GM19043 (cell line): ENCODE measurements at regions not wholly inside any gene's neighbourhood (a gene's known extent, or its start where the extent isn't known, plus 50 kb on each side); places are given as distances from the start of the nearest gene placed in this dataset.
"Not testable (repeated sequence)": the region's sequence is repeated elsewhere in the genome, so short reads cannot be mapped to it uniquely, and the experiment has no call there.

Experiments
- ATAC-seq: cut with Tn5 transposase; IDR thresholded peaks from one replicate; pipeline ENCODE4 v1.9.1; 2021; ENCODE audit warnings: low read depth; ENCODE audit not compliant: unreplicated experiment

DNA sequence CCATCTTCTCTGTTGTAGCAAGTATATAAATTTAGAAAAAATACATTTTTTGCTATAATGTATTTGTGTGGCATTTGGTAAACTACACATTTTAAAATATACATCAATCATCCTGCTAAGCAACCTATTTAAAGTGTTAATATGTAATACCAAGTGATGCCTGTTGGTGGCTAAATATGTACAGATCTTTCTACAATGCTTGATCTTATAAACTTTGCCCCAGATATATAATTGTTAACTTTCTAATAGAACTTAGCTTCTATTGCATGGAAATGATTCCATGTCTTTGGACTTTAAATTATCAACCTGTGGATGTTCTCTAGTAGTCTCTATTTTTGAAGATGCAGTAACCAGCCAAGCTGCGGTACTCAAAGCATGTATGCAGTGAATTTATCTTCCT lies 1260.4 kb upstream of the RAG2 start:
- no peak for ATAC-seq

DNA sequence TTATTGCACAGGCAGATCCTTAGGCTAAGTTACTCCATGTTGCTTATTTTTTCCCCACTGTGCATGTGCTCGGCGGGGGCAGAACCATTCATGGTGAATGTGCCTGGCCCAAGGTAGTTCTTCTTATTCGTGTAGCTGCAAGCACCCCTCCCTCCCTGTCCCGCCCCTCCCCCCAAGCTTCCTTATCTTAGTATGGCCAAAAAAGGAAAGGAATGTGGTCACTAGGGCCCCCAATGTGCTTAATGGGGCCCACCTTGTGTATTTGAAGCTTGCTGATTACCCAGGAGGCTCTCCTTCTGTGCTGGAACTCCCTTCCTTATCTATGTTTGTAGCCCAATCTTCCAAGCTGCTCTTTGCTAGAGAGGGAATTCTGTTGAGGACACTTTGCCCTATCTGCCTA lies 1259.7 kb upstream of the RAG2 start:
- ATAC-seq, result no peak

DNA sequence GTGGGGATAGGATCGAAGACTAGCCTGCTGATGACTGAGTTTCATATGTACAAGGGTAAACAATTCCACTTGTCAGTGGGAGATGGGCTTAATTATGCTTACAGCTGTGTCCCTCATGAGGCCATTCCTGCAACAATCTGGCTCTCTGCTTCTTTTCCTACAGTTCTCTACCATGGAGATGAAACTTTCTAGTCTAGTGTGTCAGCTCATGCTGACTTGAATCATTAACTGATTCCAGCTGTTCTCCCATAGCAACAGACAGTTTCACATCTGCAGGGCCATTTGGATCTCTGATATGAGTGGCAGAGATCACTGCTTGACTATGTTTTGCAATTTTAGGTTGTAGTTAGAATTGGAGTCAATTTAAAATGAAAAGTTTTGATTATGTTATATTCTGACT lies 1251.7 kb upstream of the RAG2 start:
- no peak for ATAC-seq

DNA sequence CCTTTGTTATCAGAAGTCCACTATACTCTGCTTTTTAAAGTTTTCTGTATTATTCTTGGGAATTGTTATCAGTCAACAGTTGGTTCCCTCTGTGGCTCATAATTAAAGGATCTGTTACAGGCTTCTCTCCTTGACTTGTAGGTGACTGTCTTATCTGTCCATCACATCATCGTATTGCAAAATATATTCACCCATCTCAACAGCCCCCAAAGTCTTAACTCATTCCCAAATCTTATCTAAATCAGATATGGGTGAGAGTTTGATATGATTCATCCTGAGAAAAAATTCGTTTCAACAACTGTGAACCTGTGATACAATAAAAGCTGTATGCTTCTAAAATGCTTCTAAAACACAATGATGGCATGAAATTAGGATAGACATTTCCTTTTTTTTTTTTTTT lies 1245.6 kb upstream of the RAG2 start:
- ATAC-seq, result no peak

DNA sequence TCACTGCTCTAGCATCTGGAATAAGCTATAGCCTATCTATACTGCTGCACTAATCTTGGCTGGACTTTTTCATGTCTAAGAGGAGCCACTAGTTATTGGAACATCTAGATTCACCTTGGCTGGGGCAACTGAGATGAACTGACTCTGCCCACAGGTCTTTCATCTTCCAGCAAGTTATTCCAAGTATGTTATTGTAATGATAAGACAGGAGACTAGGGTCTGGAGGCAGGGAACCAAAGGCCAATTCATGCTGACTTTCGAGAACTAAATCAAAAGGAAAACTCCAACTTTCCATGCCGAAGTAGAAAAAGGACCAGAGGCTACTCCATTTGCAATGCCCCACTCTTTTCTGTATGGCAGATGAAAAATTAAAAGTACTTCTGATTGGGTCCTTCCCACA lies 1243.0 kb upstream of the RAG2 start:
- ATAC-seq, result no peak

DNA sequence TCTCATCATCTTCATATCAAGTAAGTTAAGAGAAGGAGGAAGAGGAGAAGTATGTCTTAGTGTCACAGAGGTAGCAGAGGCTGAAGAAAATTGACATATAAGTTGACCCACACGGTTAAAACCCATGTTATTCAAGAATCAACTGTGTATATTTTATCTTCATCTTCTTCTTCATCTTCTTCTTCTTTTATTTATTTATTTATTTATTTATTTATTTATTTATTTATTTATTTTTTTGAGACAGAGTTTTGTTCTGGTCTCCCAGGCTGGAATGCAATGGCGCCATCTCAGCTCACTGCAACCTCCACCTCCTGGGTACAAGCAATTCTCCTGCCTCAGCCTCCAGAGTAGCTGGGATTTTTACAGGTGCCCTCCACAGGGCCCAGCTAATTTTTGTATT lies 1242.3 kb upstream of the RAG2 start:
- ATAC-seq, result not testable (repeated sequence)

DNA sequence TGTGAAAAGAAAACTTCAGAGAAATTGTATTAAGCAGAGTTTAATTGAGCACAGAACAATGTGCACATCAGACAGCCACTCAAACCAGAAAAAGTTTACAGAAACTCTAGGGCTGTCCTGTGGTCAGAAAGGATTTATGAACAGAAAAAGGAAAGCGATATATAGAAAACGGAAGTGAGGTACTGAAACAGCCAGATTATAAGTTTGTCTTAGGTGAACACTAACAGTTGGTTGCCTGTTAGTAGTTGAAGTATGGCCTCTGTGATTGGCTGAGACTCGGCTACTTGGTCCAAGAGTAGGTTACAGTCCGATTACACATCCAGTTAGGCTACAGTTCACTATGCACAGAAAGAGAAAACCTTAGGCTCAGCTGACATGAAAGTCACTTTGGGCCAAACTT lies 1232.5 kb upstream of the RAG2 start:
- no peak for ATAC-seq

DNA sequence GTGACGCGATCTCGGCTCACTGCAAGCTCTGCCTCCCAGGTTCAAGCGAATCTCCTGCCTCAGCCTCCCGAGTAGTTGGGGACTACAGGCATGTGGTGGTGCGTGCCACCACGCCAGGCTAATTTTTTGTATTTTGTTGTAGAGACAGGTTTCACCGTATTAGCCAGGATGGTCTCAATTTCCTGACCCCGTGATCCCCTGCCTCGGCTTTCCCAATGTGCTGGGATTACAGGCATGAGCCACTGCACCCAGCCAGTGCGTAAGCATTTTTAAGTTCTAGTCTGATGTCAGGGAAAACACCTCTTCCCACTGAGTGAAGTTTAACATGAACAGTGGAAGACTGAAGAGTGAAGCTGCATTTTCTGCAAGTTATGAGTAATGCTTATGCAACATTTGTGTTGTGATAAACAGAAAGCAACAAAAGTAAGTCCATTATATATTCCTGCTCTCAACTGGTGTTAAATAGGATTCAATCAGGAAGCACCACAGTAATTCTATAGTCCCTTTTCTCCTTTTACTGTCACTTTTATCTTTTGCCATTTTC lies 1219.8 kb upstream of the RAG2 start:
- no peak for ATAC-seq

DNA sequence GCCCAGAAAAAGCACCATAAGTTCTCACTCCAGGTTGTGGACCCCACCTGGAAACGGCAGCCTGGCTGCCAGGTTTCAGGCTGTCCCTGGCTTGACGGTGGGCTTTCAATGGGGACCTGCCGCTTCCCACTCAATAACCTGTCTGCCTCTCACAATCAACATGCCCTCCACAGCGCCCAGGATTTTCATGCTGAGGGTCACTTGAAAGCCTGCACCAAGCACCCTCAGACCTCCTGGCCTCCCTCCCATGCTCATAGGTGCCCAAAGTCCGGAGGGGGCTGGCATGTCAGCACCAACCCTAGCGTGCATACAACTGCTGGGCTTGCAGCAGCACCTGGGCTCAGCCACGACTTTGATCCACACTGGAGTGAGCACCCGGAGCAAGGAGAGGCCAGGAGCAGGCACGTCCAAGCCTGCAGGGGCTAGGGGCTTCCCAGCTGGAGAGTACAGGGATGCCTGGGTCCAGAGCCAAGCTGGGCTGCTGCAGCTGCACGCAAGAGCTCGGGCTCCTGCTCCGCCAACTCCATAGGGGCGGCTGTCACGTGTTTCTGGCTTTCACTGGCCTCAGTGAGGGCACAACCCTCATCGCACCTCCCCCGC lies 1214.3 kb upstream of the RAG2 start:
- ATAC-seq, result no peak

DNA sequence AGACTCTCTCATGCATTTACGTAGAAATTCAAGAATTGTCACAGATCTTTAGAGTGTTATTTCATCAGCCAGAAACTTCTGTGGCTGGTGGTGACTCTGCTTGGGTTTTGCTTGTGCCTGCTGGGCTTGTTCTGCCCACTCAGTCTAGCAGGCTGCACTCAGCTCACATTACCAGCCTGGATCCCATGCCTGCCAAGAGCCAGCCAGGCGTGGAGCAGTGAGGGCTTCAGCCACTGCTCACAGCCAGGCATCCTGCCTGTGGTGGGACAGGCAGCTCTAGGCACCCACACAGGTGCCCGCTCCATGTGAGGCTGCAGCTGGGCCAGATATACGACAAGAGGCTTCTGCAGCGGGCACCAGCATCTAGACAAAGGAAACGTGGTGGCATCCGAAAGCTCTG lies 1213.3 kb upstream of the RAG2 start:
- ATAC-seq, result no peak

DNA sequence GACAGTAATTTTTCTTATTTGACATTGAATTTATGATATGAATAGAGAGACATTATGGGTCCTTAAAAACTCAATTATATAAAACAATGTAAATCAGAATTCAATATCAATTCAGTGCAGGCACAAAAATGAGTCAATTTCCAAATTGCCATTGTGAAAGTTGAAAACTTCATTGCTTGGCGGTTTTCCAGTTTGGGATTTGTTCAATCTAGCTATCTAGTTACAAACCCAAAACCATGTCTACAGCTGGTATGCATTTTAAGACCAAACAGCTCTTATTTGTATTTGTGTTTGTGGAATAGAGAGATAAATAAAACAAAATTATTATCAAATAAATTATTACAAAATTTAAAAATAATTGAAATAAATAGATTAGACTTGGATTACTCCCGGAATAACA lies 1206.6 kb upstream of the RAG2 start:
- no peak for ATAC-seq

DNA sequence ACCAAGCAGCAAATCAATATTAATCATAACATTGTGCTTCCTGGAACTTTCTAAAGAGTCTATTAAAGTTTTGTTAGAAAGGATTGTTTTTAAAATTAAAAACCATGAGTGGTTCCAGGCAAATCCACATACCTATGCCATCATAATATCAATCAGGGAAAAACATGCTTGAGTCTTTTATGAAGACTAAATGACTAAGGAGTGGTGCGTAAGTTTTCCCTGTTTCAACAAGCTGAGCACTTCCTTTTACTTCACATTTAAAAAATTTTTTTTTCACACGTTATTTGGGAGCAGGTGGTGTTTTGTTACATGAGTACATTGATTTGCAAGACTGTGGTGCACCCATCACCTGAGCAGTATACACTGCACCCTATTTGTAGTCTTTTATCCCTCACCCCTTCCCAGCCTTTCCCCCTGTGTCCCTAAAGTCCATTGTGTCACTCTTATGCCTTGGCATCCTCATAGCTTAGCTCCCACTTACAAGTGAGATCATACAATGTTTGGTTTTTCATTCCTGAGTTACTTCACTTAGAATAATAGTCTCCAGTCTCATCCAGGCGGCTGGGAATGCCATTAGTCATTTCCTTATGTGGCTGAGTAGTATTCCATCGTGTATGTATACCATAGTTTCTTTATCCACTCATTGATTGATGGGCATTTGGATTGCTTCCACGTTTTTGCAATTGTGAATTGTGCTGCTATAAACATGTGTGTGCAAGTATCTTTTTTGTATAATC lies 1190.3 kb upstream of the RAG2 start:
- ATAC-seq, result no peak

DNA sequence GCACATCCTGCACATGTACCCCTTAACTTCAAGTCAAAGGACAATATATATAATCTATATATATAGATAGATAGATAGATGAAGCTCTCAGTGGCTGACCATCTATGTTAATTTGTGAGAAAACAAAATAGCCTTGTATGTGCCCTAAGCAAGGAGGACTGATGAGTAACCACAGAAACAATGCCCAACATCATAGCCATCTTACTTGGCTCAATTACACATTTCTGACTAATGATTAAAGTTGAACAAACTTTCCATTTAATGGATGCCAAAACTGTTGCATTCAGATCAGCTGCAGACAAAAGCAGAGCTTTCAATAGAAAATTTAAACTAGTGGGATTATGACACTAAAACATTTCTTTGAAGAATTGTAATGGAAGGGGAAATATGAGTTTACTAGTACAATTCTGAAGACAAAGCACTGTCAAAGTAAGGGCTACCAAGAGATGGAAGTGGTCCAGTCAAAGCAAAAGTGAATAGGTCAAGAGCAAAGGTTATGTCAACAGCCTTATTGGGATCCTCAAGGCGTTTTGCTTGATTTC lies 1188.2 kb upstream of the RAG2 start:
- ATAC-seq, result no peak

DNA sequence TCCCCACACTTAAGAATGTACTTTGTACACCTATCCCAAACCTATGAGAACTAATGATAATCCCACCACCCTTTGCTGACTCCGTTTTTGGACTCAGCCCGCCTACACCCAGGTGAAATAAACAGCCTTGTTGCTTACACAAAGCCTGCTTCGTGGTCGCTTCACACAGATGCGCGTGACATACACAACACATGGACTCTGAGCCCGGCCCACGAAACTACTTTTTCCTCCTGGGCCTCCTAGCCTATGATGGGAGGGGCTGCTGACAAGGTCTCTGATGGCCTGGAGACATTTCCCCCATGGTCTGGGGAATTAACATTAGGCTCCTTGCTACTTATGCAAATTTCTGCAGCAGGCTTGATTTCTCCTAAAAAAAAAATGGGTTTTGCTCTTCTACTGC lies 1176.4 kb upstream of the RAG2 start:
- ATAC-seq, result no peak

DNA sequence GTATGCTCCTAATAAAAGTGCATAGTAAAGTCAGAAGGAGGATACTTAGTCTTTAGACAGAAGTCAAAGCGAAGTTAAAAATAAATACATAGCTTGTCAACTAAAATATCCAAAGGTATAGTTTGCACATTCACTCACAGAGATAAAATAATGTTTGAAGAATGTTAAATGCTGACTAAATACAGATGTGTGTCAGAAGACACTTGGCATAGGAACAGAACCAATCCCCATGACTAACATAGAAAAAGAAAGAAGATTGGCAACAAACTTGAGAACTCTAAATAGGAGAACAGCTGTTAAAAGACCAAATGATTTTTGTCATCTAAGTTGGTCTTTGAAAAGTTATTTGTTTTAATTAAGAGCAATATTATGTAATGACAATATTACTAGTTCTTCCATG lies 1172.1 kb upstream of the RAG2 start:
- no peak for ATAC-seq

DNA sequence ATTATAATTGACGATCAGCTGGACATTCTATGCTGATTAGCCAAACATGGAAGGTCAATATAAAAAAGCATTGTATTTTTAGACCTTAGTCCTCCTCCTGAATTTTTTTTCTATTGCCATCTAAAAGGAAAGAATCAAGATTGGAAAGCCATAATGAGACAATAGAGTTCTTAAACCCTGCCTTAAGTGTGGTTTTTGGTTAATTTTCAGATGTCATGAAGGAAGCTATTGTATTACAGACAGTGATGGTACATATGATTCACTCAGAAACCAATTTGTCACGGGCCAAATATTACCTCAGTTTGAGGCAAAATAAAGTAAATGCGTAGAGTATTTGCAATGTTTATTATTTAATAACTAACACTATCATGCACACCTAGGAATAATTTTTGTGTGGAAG lies 1164.0 kb upstream of the RAG2 start:
- no peak for ATAC-seq

DNA sequence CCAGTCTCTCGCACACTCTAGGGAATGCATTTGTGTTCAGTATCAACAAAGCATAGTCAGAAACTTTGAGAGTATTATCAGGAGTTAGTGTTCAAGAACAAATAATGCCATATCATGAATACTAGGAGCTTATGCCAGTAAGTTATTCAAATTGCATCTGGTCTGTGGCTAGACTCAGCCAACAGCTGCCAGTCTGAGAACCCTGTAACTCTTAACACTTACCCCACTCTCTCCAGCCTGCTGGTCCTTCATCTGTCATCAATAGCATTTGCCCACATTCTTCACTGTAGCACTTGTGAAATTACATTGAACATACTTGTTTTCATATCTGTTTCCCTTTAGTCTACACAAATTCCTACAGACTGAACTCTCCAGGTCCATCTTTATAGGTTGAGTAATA lies 1157.5 kb upstream of the RAG2 start:
- no peak for ATAC-seq

DNA sequence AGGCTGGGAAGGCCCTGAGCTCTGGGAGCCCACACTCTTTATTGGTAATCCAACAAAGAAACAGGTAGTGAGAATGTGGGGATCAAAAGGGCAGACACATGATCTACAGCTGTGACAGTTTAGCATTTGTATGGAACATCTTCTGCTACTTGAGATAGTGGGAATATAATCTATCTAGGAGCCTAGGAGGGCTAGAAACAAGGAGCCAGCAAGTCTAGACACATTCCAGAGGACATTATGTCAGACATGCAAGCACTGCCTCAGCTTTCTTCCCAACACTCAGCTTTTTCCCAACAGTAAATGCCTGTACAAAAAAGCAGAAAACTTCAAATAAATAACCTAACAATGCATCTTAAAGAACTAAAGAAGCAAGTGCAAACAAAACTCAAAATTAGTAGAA lies 1150.6 kb upstream of the RAG2 start:
- ATAC-seq, result no peak

DNA sequence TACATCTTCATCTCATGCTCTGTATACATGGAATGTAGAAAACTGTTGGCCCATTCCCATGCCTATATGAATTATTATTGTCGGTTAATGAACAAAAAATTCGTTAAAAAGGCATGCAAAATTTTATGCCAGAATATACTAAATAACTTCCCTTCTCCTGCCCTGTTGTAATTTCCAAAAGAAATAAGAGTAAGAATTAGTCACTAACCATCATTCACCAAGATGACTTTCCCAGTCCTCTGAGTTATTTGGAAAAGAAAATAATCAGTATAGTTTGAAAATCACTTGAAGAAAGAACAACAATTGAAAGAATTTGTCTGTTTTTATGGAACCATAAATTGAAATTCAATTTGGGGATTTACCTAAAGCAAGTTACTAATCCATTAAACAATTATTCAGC lies 1149.1 kb upstream of the RAG2 start:
- no peak for ATAC-seq

DNA sequence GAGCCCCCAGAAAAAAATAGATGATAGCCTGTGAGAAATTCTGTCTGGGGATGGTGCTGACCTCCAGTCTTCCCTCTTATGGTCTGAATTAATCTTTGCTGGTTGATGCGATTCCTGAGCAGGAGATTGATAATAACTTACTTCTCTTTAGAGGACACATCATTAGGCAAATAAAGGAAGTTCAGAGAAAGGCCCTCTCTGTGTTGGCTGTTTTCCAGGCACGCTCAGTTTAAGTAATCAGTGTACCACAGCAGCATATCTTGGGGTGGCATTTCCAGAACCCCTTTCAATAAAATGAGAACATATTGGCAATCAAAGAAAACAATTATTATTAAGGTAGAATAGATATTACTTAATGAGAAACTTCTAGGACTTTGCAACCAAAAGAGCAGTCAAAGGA lies 1129.3 kb upstream of the RAG2 start:
- no peak for ATAC-seq

DNA sequence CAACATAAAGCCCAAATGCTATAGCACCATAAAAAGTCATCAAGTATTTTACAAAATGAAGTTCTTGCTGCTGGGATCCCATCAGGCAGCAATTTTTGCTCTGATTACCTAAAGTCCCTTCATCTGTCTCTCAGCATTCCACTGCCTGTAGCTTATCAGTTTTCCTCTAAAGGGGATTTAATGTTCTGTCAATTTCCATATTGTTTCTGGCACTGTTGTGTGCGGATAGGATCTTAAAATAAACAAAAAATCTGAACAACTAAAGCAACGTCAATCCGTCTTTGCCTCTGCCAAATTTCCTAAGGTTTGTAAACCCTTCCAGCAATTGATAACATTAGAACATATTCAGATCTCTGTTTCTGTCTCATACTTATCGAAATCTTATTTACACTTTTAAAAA lies 1126.3 kb upstream of the RAG2 start:
- no peak for ATAC-seq

DNA sequence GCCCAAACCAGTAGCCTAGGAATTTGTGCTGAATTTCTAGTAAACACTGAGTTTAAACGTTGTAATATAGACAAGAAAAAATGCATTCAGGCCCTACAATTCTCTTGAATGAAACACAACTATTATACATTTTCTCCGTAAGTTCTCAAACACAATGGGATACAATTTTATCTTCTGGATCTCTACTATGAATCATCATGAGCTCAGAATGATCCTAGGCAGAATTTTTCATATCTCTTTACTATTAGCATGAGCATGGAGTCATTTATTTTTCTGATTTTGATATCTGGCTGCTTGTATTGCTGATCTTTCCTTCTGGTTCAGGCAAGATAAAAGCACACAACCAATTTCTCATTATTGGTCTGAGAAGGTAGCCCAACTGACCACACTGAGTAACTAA lies 1123.4 kb upstream of the RAG2 start:
- no peak for ATAC-seq
